ENCODE measurements at regions not wholly inside any gene's neighbourhood (a gene's known extent, or its start where the extent isn't known, plus 50 kb on each side); places are given as distances from the start of the nearest gene placed in this dataset.

GRCh38 chr20:60904730-60905129 is 347.3 kb upstream of the CDH4 start:
- no peaks in the 10 kb centered on the region for H3K27me3 ChIP-seq (ENCODE audit: insufficient read depth, poor library complexity, severe bottlenecking)
- H3K4me3 ChIP-seq (replicated peaks; ENCODE audit: insufficient read depth, low read length) = no peak overlapping the region
- TF ChIP-seq CTCF (IDR thresholded peaks at IDR 0.05; ENCODE audit: insufficient read depth, low read length) (no peak), REST (IDR thresholded peaks at IDR 0.05; ENCODE audit: insufficient replicate concordance, low read depth) (no peak), GABPA (IDR thresholded peaks at IDR 0.05; ENCODE audit: low read depth) (no peak), SPI1 (IDR thresholded peaks at IDR 0.05; ENCODE audit: borderline replicate concordance, low read depth) (no peak), POLR2AphosphoS5 (IDR thresholded peaks at IDR 0.05; ENCODE audit: low read depth) (no peak)
- no peak overlapping the region for H3K27ac ChIP-seq (replicated peaks)
- no peak for DNase-seq (ENCODE audit: low read depth in 1 of 2, low spot score in 1 of 2)

GRCh38 chr20:60905919-60906318 is 346.1 kb upstream of the CDH4 start:
- Histone ChIP-seq H3K27me3 (ENCODE audit: insufficient read depth, poor library complexity, severe bottlenecking) (no peaks in the 10 kb centered on the region), H3K27ac (replicated peaks) (no peak overlapping the region), H3K4me3 (replicated peaks; ENCODE audit: insufficient read depth, low read length) (no peak overlapping the region)
- TF ChIP-seq REST (IDR thresholded peaks at IDR 0.05; ENCODE audit: insufficient replicate concordance, low read depth) (no peak), SPI1 (IDR thresholded peaks at IDR 0.05; ENCODE audit: borderline replicate concordance, low read depth) (no peak), POLR2AphosphoS5 (IDR thresholded peaks at IDR 0.05; ENCODE audit: low read depth) (no peak), GABPA (IDR thresholded peaks at IDR 0.05; ENCODE audit: low read depth) (no peak), CTCF (IDR thresholded peaks at IDR 0.05; ENCODE audit: insufficient read depth, low read length) (no peak)
- no peak for DNase-seq (ENCODE audit: low read depth in 1 of 2, low spot score in 1 of 2)

- Histone ChIP-seq H3K4me3 (replicated peaks; ENCODE audit: insufficient read depth, low read length) (no peak overlapping the region), H3K27me3 (ENCODE audit: insufficient read depth, poor library complexity, severe bottlenecking) (no peaks in the 10 kb centered on the region), H3K27ac (replicated peaks) (no peak overlapping the region)
- DNase-seq (ENCODE audit: low read depth in 1 of 2, low spot score in 1 of 2) = no peak
- TF ChIP-seq REST (IDR thresholded peaks at IDR 0.05; ENCODE audit: insufficient replicate concordance, low read depth) = no peak
- no peak for TF ChIP-seq SPI1 (IDR thresholded peaks at IDR 0.05; ENCODE audit: borderline replicate concordance, low read depth)
- TF ChIP-seq GABPA (IDR thresholded peaks at IDR 0.05; ENCODE audit: low read depth) = no peak
- no peak for TF ChIP-seq POLR2AphosphoS5 (IDR thresholded peaks at IDR 0.05; ENCODE audit: low read depth)
- no peak for TF ChIP-seq CTCF (IDR thresholded peaks at IDR 0.05; ENCODE audit: insufficient read depth, low read length)
These were observed 345.5 kb upstream of the CDH4 start for GRCh38 chr20:60906555-60906954.

Measured in HL-60 (cell line).